Gastrocnemius medialis (tissue), 4 donors: ENCODE measurements at regions not wholly inside any gene's neighbourhood (a gene's known extent, or its start where the extent isn't known, plus 50 kb on each side); places are given as distances from the start of the nearest gene placed in this dataset.

Experiments used
- CTCF ChIP-seq, 5 experiments: fragments of 450-650 bp in 3 of 5; fragments of 200-600 bp in 2 of 5; sonication (generic) in 2 of 5; IDR thresholded peaks in 4 of 5; conservative IDR thresholded peaks in 1 of 5; 1 replicate in 4 of 5; 2 replicates in 1 of 5; pipeline ENCODE4 v1.5.1; 2016 to 2019; ENCODE audit warnings: antibody characterized with exemption in 5 of 5, mild to moderate bottlenecking in 3 of 5, moderate library complexity in 3 of 5
- POLR2A ChIP-seq, 2 donors: fragments of 450-650 bp; IDR thresholded peaks; one replicate each; pipeline ENCODE4 v1.6.1; 2017; ENCODE audit warnings: antibody characterized with exemption in 2 of 2, mild to moderate bottlenecking in 2 of 2, moderate library complexity in 2 of 2

DNA sequence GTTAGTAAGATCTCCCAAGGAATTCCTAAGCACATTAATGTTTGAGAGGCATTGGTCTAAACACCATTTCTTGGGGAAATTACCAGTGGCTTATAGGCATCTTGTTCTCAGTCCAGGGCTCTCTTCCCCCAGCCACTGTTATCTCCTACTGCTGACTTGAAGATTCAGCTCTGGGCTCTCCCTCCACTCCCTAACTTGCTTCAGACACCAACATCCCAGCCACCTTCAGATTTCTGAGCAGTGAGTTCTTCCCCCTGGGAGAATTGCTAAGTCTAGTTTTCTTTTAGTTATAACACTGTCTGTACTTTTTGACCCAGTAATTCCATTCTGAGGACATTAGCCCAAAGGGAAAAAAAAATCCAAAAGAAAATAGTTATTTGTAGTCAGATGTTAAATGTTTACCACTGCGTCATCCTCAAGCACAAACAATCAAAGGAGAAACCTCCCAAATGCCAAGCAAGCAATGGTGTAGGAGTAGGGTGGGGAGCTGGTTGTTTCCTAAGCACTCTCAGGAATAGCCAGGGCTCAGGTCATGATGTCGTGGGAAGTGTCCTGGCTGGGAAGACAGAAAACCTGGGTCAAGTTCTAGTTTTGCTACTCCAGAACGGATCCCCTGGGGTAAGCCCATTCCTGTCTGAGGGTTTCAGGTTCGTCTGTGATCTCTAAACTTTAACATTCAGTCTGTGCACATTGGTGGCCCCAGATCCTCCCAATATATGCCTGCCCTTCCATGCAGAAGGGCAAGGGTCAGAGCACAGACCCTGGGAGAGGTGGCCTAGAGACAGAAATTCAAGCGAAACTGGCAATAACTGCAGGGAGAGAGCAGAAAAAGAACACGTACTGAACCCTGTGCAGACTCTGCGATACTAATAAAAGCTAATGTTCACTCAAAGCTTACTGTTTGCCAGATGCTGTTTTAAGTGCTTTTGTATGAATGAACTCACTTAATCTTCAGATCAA is 191.1 kb upstream of the FGGY start:
- TF ChIP-seq CTCF (IDR thresholded peaks at IDR 0.05 in 4 of 5, conservative IDR thresholded peaks at IDR 0.05 in 1 of 5) (no peak), POLR2A (IDR thresholded peaks at IDR 0.05) (no peak)
